K562 (cell line): ENCODE measurements at regions not wholly inside any gene's neighbourhood (a gene's known extent, or its start where the extent isn't known, plus 50 kb on each side); places are given as distances from the start of the nearest gene placed in this dataset.

ENCODE experiments used
- ATAC-seq: fragments of 200-7000 bp; cut with Tn5 transposase; 3 replicates; pipeline ENCODE4 v1.9.1; 2020; ENCODE audit warnings: moderate library complexity
- BruUV-seq: library from RNA; stranded (reverse); fragments of 400-500 nt; replicated peaks from 2 replicates; lab custom pipeline; 2021; lab: Mats Ljungman, UMichigan
- CTCF ChIA-PET: fragments of 300-600 bp; formaldehyde crosslinking; extraction: SDS; loops from one replicate; lab custom pipeline; 2021; ENCODE audit warnings: low intra/inter-chr PET ratio; lab: Yijun Ruan, JAX
- POLR2A ChIA-PET: fragments of 300-600, 350-650 bp; sonication (Branson Sonifier 250); formaldehyde crosslinking; extraction: SDS; loops from one replicate; lab custom pipeline; 2021; ENCODE audit warnings: antibody characterized with exemption, inconsistent platforms; lab: Yijun Ruan, JAX
- DNase-seq, 4 experiments: peaks; one replicate each; pipeline versions ENCODE4 v3.0.0 to v3.0.0-alpha.2; 2011 to 2018; ENCODE audit warnings: low spot score in 3 of 4, mixed read lengths in 3 of 4; ENCODE audit errors: extremely low read depth in 1 of 4
- FAIRE-seq: peaks from 2 replicates; lab custom pipeline; 2011; peaks lifted over from hg19 to GRCh38; lab: Jason Lieb, UNC
- H2AFZ ChIP-seq: 2 replicates; pipeline ENCODE4 v1.6.0; 2011; ENCODE audit warnings: low read depth, low read length, control low read depth, inconsistent platforms
- H3K27ac ChIP-seq: fragments of 200-600 bp; 3 replicates; pipeline ENCODE4 v1.8.0; 2011; ENCODE audit warnings: low read depth, mild to moderate bottlenecking, control low read depth, inconsistent platforms, low read length, moderate library complexity, mixed read lengths; ENCODE audit errors: extremely low read depth
- H3K27me3 ChIP-seq, 2 experiments: fragments of 300-600 bp in 1 of 2; 2 replicates in 1 of 2; 3 replicates in 1 of 2; pipeline versions ENCODE4 v1.6.0 to v1.8.0; 2011; ENCODE audit warnings: inconsistent platforms in 2 of 2, low read length in 2 of 2, mild to moderate bottlenecking in 1 of 2, mixed read lengths in 1 of 2, moderate library complexity in 1 of 2; ENCODE audit not compliant: control insufficient read depth in 2 of 2, insufficient read depth in 2 of 2
- H3K36me3 ChIP-seq: fragments of 300-600 bp; 3 replicates; pipeline ENCODE4 v1.8.0; 2011; ENCODE audit warnings: mild to moderate bottlenecking, low read length, inconsistent platforms; ENCODE audit not compliant: control insufficient read depth, insufficient read depth
- H3K4me1 ChIP-seq, 2 experiments: fragments of 200-600 bp in 1 of 2; replicated peaks in 1 of 2; 2 replicates in 1 of 2; 3 replicates in 1 of 2; pipeline versions ENCODE4 v1.5.1 to v1.8.0; 2011; ENCODE audit warnings: inconsistent platforms in 2 of 2, low read length in 2 of 2, mild to moderate bottlenecking in 1 of 2, mixed read lengths in 1 of 2, moderate library complexity in 1 of 2; ENCODE audit not compliant: control insufficient read depth in 2 of 2, insufficient read depth in 2 of 2
- H3K4me2 ChIP-seq: 2 replicates; pipeline ENCODE4 v1.6.1; 2011; ENCODE audit warnings: low read length, control low read depth, inconsistent platforms, mixed read lengths; ENCODE audit not compliant: insufficient read depth
- H3K4me3 ChIP-seq: fragments of 200-600 bp; sonication (generic), shearing (Covaris generic); 2 replicates; pipeline ENCODE4 v1.5.1; 2016; ENCODE audit warnings: control low read depth, inconsistent platforms
- H3K79me2 ChIP-seq: fragments of 200-600 bp; 3 replicates; pipeline ENCODE4 v1.8.0; 2011; ENCODE audit warnings: low read length, inconsistent platforms; ENCODE audit not compliant: control insufficient read depth, insufficient read depth
- H3K9ac ChIP-seq, 2 experiments: 2 replicates each; pipeline versions ENCODE4 v1.6.0 to v1.6.1; 2011; ENCODE audit warnings: low read depth in 2 of 2, low read length in 2 of 2, control low read depth in 1 of 2, inconsistent platforms in 1 of 2, mild to moderate bottlenecking in 1 of 2, mixed read lengths in 1 of 2; ENCODE audit not compliant: insufficient read depth in 1 of 2
- H3K9me1 ChIP-seq: one replicate; pipeline ENCODE4 v1.6.0; 2011; ENCODE audit warnings: inconsistent platforms, mild to moderate bottlenecking, low read length, moderate library complexity; ENCODE audit not compliant: control insufficient read depth, insufficient read depth
- H3K9me3 ChIP-seq: replicated peaks from 2 replicates; pipeline ENCODE4 v1.5.1; 2011; ENCODE audit warnings: low read depth, low read length, inconsistent platforms; ENCODE audit not compliant: control insufficient read depth, insufficient read depth
- H4K20me1 ChIP-seq: replicated peaks from 2 replicates; pipeline ENCODE4 v1.6.1; 2011; ENCODE audit warnings: low read length, inconsistent platforms, mixed read lengths; ENCODE audit not compliant: control insufficient read depth, insufficient read depth
- BRD4 ChIP-seq: fragments of 200-600 bp; sonication (generic); IDR thresholded peaks from 2 replicates; pipeline ENCODE4 v1.6.1; 2017; ENCODE audit warnings: inconsistent platforms
- FOXK1 ChIP-seq: sonication (generic); formaldehyde crosslinking; IDR thresholded peaks from 2 replicates; pipeline ENCODE4 v1.8.0; 2022; ENCODE audit warnings: missing genetic modification reagents, mild to moderate bottlenecking, borderline replicate concordance
- GTF2E2 ChIP-seq: fragments of 200-800 bp; sonication (Bioruptor generic); IDR thresholded peaks from 2 replicates; pipeline ENCODE4 v1.6.1; 2016; ENCODE audit warnings: missing genetic modification characterization, missing compliant biosample characterization
- MYC ChIP-seq, 2 experiments: fragments of 250-450 bp in 1 of 2; sonication (Bioruptor Pico) in 1 of 2; IDR thresholded peaks; 2 replicates each; pipeline versions ENCODE4 v1.5.1 to v1.6.1; 2012 to 2021; ENCODE audit warnings: low read depth in 2 of 2, borderline replicate concordance in 1 of 2, improper control_type of control experiment in 1 of 2, low read length in 1 of 2, mild to moderate bottlenecking in 1 of 2, moderate library complexity in 1 of 2
- SMARCA4 ChIP-seq: fragments of 450-650 bp; IDR thresholded peaks from 2 replicates; pipeline ENCODE4 v1.6.1; 2016
- U2AF1 ChIP-seq: fragments of 200-400 bp; formaldehyde crosslinking; optimal IDR thresholded peaks from 2 replicates; pipeline ENCODE3; 2017; ENCODE audit warnings: mild to moderate bottlenecking, low read depth, low read length, moderate library complexity
- ZBTB1 ChIP-seq: sonication (generic); formaldehyde crosslinking; IDR thresholded peaks from 2 replicates; pipeline ENCODE4 v1.8.1; 2023; ENCODE audit warnings: missing genetic modification reagents, low read depth, mild to moderate bottlenecking, borderline replicate concordance
- ZNF146 ChIP-seq: IDR thresholded peaks from one replicate; pipeline ENCODE4 v1.6.1; 2018; ENCODE audit warnings: missing compliant biosample characterization; ENCODE audit not compliant: unreplicated experiment
- ZNF785 ChIP-seq: fragments of 250-450 bp; sonication (Bioruptor Pico); IDR thresholded peaks from 2 replicates; pipeline ENCODE4 v1.4.0; 2020; ENCODE audit warnings: mild to moderate bottlenecking
- ZNF79 ChIP-seq: fragments of 250-450 bp; sonication (Bioruptor Pico); IDR thresholded peaks from 2 replicates; pipeline ENCODE4 v1.4.0; 2020; ENCODE audit warnings: low read depth, mild to moderate bottlenecking, moderate library complexity
- WGBS: fragments of 100-300 bp; shearing (Covaris generic); methylation state at CpG from one replicate; pipeline ENCODE4 v1.1.6; 2016; ENCODE audit warnings: low coverage, mixed read lengths; ENCODE audit not compliant: insufficient coverage; ENCODE audit errors: missing lambda C conversion rate; 5-methylcytosine and 5-hydroxymethylcytosine counted together
- in situ Hi-C: fragments of 300-500 bp; cut with MboI; formaldehyde crosslinking; loops from 4 replicates; pipeline ENCODE4 v1.15.0; 2018; ENCODE audit warnings: inconsistent platforms, mixed read lengths
- intact Hi-C: fragments of 100-400 bp; cut with micrococcal nuclease; formaldehyde crosslinking; loops from 2 replicates; pipeline ENCODE4 v1.14.2; 2022
- TF ChIP-seq, protein P1 (sequence below): sonication (generic); formaldehyde crosslinking; IDR thresholded peaks from 2 replicates; pipeline ENCODE4 v1.8.0; 2022; ENCODE audit warnings: mild to moderate bottlenecking, missing genetic modification reagents
- TF ChIP-seq, protein P2 (sequence below): sonication (generic); formaldehyde crosslinking; IDR thresholded peaks from 2 replicates; pipeline ENCODE4 v1.8.0; 2022; ENCODE audit warnings: missing genetic modification reagents, mild to moderate bottlenecking, borderline replicate concordance
- TF ChIP-seq, protein P3 (sequence below): fragments of 450-650 bp; IDR thresholded peaks from 2 replicates; pipeline ENCODE4 v1.6.1; 2016; ENCODE audit warnings: mild to moderate bottlenecking

DNA sequence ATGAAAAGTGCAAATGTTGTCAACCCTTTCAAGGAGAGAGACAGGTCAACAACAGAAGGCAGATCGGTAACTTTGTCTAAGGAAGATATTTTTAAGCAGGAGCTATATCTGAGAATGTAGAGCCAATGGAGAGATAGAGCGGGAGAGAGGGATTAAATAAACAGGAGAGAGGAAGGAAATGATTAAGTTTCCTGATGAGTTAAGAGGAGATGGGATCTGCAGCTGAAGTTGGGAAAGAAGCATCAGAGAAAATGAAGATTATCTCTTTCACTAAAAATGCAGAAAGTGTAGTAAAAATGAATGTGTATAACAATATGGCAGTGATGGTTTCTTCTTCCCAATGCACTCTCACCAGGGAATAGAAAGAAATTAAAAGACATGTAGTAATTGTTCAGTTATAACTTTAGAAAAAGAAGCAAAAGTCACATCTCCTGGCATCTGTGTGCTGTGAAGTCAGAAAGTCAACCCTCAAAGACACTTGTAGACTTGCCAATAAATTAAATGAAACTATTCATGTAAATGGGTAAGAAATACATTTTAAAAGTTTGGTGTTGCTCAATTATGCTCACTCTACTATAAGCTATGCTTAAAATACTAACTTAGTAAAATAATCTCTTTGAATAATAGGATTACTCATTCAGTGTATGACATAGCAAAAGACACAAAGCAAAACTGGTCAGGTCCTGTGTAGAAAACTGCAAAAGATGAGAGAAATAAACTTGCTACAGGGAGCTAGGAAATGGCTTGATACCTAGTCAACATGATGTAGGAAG, 264.6 kb downstream of the ZIC4 start:
- Histone ChIP-seq H3K79me2 (no peaks in the 10 kb centered on the region), H3K9me1 (no peaks in the 10 kb centered on the region), H3K4me2 (no peak overlapping the region), H3K27ac (no peak overlapping the region), H2AFZ (no peak overlapping the region), H3K9me3 (no peaks in the 10 kb centered on the region), H4K20me1 (no peaks in the 10 kb centered on the region), H3K4me1 (no peaks in the 10 kb centered on the region), H3K36me3 (no peaks in the 10 kb centered on the region), H3K27me3 (no peaks in the 10 kb centered on the region), H3K9ac (no peak overlapping the region), H3K4me3 (no peak overlapping the region)
- TF ChIP-seq MYC (IDR thresholded peaks at IDR 0.05; ENCODE audit: low read depth, low read length) (no peak), MYC (CRISPR knock-in tag; IDR thresholded peaks at IDR 0.05; ENCODE audit: borderline replicate concordance, low read depth) (no peak), ZBTB1 (CRISPR knock-in tag) (no peak), ZNF79 (CRISPR knock-in tag) (no peak), BRD4 (no peak), ZNF785 (CRISPR knock-in tag) (no peak), FOXK1 (CRISPR knock-in tag) (no peak), GTF2E2 (tag) (no peak), SMARCA4 (no peak), ZNF146 (CRISPR knock-in tag) (no peak), U2AF1 (no peak)
- TF ChIP-seq, protein P1, sequence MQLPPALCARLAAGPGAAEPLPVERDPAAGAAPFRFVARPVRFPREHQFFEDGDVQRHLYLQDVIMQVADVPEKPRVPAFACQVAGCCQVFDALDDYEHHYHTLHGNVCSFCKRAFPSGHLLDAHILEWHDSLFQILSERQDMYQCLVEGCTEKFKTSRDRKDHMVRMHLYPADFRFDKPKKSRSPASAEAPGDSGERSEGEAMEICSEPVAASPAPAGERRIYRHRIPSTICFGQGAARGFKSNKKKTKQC, result no peak
- TF ChIP-seq, protein P2, sequence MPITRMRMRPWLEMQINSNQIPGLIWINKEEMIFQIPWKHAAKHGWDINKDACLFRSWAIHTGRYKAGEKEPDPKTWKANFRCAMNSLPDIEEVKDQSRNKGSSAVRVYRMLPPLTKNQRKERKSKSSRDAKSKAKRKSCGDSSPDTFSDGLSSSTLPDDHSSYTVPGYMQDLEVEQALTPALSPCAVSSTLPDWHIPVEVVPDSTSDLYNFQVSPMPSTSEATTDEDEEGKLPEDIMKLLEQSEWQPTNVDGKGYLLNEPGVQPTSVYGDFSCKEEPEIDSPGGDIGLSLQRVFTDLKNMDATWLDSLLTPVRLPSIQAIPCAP (CRISPR knock-in tag), result no peak
- TF ChIP-seq, protein P3, sequence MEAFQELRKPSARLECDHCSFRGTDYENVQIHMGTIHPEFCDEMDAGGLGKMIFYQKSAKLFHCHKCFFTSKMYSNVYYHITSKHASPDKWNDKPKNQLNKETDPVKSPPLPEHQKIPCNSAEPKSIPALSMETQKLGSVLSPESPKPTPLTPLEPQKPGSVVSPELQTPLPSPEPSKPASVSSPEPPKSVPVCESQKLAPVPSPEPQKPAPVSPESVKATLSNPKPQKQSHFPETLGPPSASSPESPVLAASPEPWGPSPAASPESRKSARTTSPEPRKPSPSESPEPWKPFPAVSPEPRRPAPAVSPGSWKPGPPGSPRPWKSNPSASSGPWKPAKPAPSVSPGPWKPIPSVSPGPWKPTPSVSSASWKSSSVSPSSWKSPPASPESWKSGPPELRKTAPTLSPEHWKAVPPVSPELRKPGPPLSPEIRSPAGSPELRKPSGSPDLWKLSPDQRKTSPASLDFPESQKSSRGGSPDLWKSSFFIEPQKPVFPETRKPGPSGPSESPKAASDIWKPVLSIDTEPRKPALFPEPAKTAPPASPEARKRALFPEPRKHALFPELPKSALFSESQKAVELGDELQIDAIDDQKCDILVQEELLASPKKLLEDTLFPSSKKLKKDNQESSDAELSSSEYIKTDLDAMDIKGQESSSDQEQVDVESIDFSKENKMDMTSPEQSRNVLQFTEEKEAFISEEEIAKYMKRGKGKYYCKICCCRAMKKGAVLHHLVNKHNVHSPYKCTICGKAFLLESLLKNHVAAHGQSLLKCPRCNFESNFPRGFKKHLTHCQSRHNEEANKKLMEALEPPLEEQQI, result no peak
- ATAC-seq (no peak), DNase-seq (no peak), FAIRE-seq (no peak)
- intact Hi-C loops (no loop called here), in situ Hi-C loops (no loop called here)
- CTCF ChIA-PET, result no interaction called here
- BruUV-seq, result no TSS peak
- 11% methylated on average over 2 of the region's 2 CpGs for WGBS
- POLR2A ChIA-PET, result no interaction called here
